HFF-Myc (cell line): ENCODE measurements at regions not wholly inside any gene's neighbourhood (a gene's known extent, or its start where the extent isn't known, plus 50 kb on each side); places are given as distances from the start of the nearest gene placed in this dataset.

ENCODE experiments used
- DNase-seq: peaks from one replicate; pipeline ENCODE4 v3.0.0-alpha.2; 2011; ENCODE audit warnings: low read depth; ENCODE audit errors: extremely low read depth
- H3K4me3 ChIP-seq: replicated peaks from 2 replicates; pipeline ENCODE4 v1.5.1; 2011; ENCODE audit warnings: low read depth, mild to moderate bottlenecking, control low read depth, low read length
- CTCF ChIP-seq: IDR thresholded peaks from 2 replicates; pipeline ENCODE4 v1.5.1; 2012; ENCODE audit warnings: mild to moderate bottlenecking, low read depth, low read length, control low read depth; ENCODE audit errors: missing control alignments

- TF ChIP-seq CTCF = peak; percentile 16
- H3K4me3 ChIP-seq = no peak overlapping the region
- no peak for DNase-seq
Measured at GRCh38 chr13:72648513-72649065, 78.8 kb downstream of the MZT1 start.

DNA sequence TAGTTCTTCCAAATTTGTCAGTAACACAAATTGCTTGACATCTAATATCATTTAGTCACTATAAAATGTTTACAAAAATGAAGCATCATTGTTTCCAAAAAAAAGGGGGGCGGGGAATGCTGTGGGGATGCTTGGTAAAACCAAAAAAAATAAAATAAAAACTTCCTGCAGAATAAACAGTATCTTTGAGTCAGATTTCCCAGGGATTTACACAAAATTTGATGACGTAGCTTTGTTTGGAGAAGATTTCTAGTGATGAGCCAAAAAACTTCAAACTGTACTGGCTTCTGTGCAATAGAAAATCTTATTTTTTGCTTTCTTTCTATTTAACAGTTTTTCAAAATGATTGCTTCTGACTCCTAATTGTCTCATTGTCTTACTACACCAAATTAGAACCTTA, 80.0 kb downstream of the MZT1 start:
- TF ChIP-seq CTCF = no peak
- no peak for DNase-seq
- no peak overlapping the region for H3K4me3 ChIP-seq

DNA sequence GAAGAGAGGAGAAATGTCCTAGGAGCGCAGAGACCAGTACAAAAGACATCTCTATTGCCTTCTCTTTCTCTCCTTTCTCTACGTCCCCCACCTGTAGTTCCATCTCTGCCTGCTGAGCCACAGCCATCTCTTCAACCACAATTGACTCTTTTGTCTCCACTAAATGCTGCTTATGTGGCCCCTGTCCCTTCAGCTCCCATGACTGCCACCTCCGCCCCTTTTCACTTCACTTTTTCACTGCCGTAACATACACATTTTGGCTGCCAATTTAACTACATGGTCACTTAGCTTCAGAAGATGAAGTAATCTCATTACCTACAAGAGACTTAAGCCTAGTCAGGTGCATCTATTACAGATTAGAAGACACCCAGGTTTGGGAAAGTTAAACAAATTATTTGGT, 81.9 kb downstream of the MZT1 start:
- no peak for DNase-seq
- H3K4me3 ChIP-seq = no peak overlapping the region
- no peak for TF ChIP-seq CTCF

GRCh38 chr13:72643311-72643989, 84.0 kb downstream of the MZT1 start:
- TF ChIP-seq CTCF = peak; percentile 83
- DNase-seq = peak; percentile 12
- H3K4me3 ChIP-seq = no peak overlapping the region

DNA sequence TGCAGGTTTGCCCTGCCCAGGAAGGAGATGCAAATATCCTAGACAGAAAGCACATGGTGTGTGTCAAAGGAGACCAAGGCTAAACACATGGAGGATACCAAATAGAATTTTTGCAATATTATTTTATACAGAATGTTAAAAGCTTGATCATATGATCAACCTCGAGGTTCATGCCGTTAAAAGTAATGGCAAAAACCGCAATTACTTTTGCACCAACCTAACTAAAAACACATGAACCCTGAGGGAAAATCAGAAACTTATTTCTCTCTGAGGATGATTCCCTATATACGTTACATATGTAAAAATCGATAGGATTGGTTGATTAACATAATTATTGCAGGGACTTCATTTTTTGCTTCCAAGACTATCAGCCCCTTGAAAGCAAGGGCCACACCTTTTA, 88.1 kb downstream of the MZT1 start:
- no peak for TF ChIP-seq CTCF
- no peak overlapping the region for H3K4me3 ChIP-seq
- DNase-seq = no peak

DNA sequence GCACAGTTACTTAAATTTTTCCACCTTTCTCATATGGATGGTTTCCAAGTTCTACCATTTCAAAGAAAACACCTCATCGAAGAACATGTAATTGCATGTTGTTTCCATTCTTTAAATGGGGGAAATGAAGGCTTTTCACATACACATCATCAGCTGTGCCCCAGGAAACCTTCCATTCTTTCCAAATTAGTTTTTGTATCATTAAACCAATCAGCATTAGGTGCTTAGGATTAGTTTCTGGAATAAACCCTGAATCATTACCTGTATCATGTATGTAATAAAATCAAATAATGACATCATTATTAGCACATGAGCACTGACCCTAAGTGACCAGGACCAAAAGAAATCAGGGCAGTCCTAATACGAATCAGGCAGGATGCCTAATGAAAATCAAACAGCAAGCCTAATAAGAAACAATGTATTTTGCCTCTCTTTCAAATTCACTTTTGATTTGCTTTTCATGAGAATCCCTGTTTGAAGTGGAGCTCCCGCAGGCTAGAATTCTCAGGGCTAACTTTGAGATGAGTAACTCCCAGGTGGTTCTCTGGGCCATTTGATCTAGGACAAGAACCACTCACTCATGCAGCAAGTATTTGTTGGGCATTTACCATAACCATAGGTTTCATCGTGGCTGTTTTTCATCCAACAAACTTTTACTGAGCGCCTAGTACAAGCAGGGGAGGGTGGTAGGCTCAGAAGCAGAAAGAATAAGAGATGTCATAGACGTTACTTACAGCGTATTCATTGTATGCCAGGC, 89.2 kb downstream of the MZT1 start:
- TF ChIP-seq CTCF = no peak
- no peak for DNase-seq
- no peak overlapping the region for H3K4me3 ChIP-seq
